Pancreas (tissue), 10 donors: ENCODE measurements at regions not wholly inside any gene's neighbourhood (a gene's known extent, or its start where the extent isn't known, plus 50 kb on each side); places are given as distances from the start of the nearest gene placed in this dataset.

Experiments used
- ATAC-seq, 4 donors: fragments of 200-7000 bp; cut with Tn5 transposase; one replicate each; pipeline versions ENCODE4 v1.8.0 to v1.9.1; 2020; ENCODE audit warnings: mild to moderate bottlenecking in 4 of 4, moderate library complexity in 4 of 4
- DNase-seq, 6 donors: peaks; one replicate each; pipeline ENCODE4 v3.0.0-alpha.2; 2020
- FAIRE-seq: peaks from 2 replicates; lab custom pipeline; 2012; peaks lifted over from hg19 to GRCh38; lab: Jason Lieb, UNC
- H3K27ac ChIP-seq, 4 donors: fragments of 200-600 bp; sonication (generic); 1 replicate in 3 of 4; 2 replicates in 1 of 4; pipeline versions ENCODE4 v1.5.0 to v1.8.0; 2020
- H3K27me3 ChIP-seq, 4 donors: fragments of 200-600 bp; one replicate each; pipeline ENCODE4 v1.8.0; 2021
- H3K36me3 ChIP-seq, 3 donors: fragments of 200-600 bp; sonication (generic) in 1 of 3; one replicate each; pipeline versions ENCODE4 v1.5.0 to v1.8.0; 2020 to 2021
- H3K4me1 ChIP-seq, 3 donors: fragments of 200-600 bp; one replicate each; pipeline ENCODE4 v1.8.0; 2021
- H3K4me3 ChIP-seq, 4 donors: fragments of 200-600 bp; sonication (generic) in 2 of 4; one replicate each; pipeline versions ENCODE4 v1.5.0 to v1.8.0; 2020 to 2021
- H3K9me3 ChIP-seq, 4 donors: fragments of 200-600 bp; one replicate each; pipeline ENCODE4 v1.8.0; 2021
- CTCF ChIP-seq, 4 donors: fragments of 200-600 bp; sonication (generic) in 3 of 4; IDR thresholded peaks; one replicate each; pipeline versions ENCODE4 v1.5.0 to v1.8.0; 2021; ENCODE audit warnings: antibody characterized with exemption in 4 of 4
- WGBS, 2 donors: extraction: QIAGEN DNeasy Blood & Tissue Kit; methylation state at CpG; one replicate each; pipeline ENCODE4 v1.1.7; 2013; 5-methylcytosine and 5-hydroxymethylcytosine counted together
- intact Hi-C, 3 donors: fragments of 100-400 bp; cut with DNase I; formaldehyde crosslinking; loops; one replicate each; pipeline versions ENCODE4 v1.11.1 to v1.14.2; 2022
- donor health status: healthy with polysubstance abuse.
- donor health status: DM: no; HTN: no; CAD: no; lungs with moderate emphysema.
- donor health status: DM: no; HTN: no; CAD: no.
- donor health status: control.
- donor health status: control.
- donor health status: Bipolar disorder and iron deficiency.
- donor health status: DM: yes; HTN: yes; CAD: no.
- donor health status: DM: no; HTN: no; CAD: no.
- donor health status: DM: no; HTN: no; CAD: no.
- donor health status: DM: yes; HTN: yes; CAD: no.

DNA sequence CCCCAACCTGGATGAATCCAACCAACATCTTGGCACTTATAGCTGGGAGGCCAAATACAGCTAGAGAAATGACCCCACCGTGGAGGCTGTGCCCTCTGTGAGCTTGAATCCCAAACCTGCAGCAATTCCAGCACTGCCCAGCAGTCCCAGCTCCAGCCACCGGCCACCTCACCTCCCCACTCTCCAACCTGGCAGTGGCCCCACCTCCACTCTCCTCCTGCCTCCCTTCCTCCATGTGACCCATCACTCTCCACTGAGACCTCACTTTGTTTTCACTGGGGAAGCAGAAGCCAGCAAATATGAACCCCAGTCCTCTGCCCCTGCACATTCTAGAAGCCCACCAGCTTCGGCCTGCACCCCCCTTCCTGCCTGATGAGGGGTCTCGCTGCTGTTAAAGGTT lies 79.7 kb upstream of the LINGO1 start:
- intact Hi-C loops: no loop called here
- FAIRE-seq (no peak), ATAC-seq (no peak), DNase-seq (no peak)
- no peaks in the 10 kb centered on the region for H3K9me3 ChIP-seq
- TF ChIP-seq CTCF (IDR thresholded peaks at IDR 0.05): no peak
- WGBS, 2 donors: 48 to 56% methylated on average over 4 of the region's 4 CpGs
- H3K27me3 ChIP-seq: peaks cover 0 to 4% (median 0%) of the 10 kb centered on the region in 4 donors
- H3K4me3 ChIP-seq: no peak overlapping the region
- no peaks in the 10 kb centered on the region for H3K36me3 ChIP-seq
- H3K27ac ChIP-seq: no peak overlapping the region
- H3K4me1 ChIP-seq: no peaks in the 10 kb centered on the region

DNA sequence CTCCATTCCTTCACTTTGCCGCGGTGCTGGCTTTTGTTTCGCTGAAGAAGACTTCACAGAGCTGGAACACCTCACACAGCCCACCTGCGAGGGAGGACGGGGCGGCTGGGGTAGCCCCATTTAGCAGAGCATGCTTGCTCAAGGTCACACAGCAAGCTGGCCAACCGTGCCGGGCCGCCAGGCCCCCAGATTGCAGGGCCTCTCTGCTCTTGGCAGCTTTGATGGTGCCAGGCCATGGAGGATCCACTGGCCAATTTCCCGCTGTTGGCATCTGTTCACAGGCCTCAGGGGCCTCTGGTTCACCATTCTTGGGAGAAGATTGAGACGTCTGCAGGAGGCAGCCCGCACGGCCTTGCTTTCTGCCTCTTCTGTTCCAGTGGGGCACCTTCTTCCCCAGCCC lies 77.9 kb upstream of the LINGO1 start:
- H3K4me3 ChIP-seq: no peak overlapping the region
- TF ChIP-seq CTCF (IDR thresholded peaks at IDR 0.05): no peak
- H3K36me3 ChIP-seq: no peaks in the 10 kb centered on the region
- intact Hi-C loops: no loop called here
- no peaks in the 10 kb centered on the region for H3K4me1 ChIP-seq
- ATAC-seq: no peak
- 52 to 54% methylated on average over 13 of the region's 13 CpGs for WGBS, 2 donors
- DNase-seq: peak in 1 of 6 donors; percentile 50
- no peak overlapping the region for H3K27ac ChIP-seq
- no peak for FAIRE-seq
- peaks cover 0 to 4% (median 0%) of the 10 kb centered on the region in 4 donors for H3K27me3 ChIP-seq
- no peaks in the 10 kb centered on the region for H3K9me3 ChIP-seq

DNA sequence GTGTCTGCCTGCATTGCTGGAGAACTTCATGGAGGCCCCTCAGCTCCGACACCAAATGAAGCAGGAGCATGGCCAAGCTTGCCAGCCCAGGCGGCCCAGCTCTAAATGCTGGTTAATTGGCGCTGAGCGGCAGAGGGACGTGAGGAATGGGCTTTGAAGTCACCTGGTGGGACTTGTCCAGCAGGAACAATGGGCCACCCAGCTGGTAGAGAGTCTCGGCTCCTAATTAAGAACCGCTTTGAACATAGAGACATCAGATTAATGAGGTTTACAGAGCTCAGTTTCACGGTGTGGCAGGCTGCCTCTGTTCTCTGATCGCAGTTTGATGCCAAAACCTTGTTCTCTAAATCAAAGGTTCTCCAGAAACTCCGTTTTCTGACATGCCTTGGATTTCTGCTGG lies 77.5 kb upstream of the LINGO1 start:
- ATAC-seq: no peak
- H3K36me3 ChIP-seq: no peaks in the 10 kb centered on the region
- TF ChIP-seq CTCF (IDR thresholded peaks at IDR 0.05): no peak
- no peaks in the 10 kb centered on the region for H3K9me3 ChIP-seq
- no peaks in the 10 kb centered on the region for H3K4me1 ChIP-seq
- peaks cover 0 to 3% (median 0%) of the 10 kb centered on the region in 4 donors for H3K27me3 ChIP-seq
- H3K27ac ChIP-seq: no peak overlapping the region
- H3K4me3 ChIP-seq: no peak overlapping the region
- no peak for FAIRE-seq
- intact Hi-C loops: no loop called here
- no peak for DNase-seq
- 52 to 59% methylated on average over 10 of the region's 10 CpGs for WGBS, 2 donors

DNA sequence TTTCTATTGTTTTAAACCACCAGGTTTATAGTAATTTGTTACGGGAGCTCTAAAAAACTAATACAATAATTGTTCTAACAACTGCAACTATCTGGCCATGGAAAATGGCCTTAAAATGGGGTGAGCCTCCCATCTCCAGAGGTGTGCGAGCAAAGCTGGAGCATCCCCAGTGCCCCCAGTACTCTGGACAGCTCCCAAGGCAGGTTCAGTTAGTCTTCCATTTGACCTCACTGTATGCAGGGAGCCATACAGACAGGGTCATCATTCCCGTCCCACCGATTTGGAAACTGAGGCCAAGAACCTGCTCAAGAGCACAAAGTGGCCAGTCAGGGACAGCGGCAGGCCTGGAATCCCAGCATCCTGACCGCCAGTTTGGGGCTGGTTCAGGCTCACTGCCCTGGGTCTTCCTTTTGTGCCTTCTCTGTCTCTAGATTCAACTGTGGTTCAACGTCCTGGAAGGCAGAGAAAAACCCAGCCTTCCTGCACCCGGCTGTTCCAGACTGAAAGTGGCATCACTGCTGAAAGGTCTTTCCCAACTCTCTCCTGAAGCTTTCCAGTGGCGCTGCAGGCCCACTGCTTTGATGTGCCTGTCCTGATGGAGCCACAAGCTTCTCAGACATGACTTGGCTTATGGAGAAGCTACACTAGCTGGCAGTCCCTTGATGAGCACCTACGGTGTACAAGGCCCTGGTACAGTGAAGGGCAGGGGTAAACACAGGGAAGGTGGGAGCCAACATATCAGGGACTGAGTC lies 76.6 kb upstream of the LINGO1 start:
- H3K27me3 ChIP-seq: no peaks in the 10 kb centered on the region
- ATAC-seq (no peak), FAIRE-seq (no peak), DNase-seq (no peak)
- H3K4me3 ChIP-seq: no peak overlapping the region
- WGBS, 2 donors: 76 to 83% methylated on average over 10 of the region's 10 CpGs
- no peak for TF ChIP-seq CTCF (IDR thresholded peaks at IDR 0.05)
- intact Hi-C loops: no loop called here
- no peaks in the 10 kb centered on the region for H3K9me3 ChIP-seq
- H3K27ac ChIP-seq: no peak overlapping the region
- H3K36me3 ChIP-seq: no peaks in the 10 kb centered on the region
- H3K4me1 ChIP-seq: no peaks in the 10 kb centered on the region

DNA sequence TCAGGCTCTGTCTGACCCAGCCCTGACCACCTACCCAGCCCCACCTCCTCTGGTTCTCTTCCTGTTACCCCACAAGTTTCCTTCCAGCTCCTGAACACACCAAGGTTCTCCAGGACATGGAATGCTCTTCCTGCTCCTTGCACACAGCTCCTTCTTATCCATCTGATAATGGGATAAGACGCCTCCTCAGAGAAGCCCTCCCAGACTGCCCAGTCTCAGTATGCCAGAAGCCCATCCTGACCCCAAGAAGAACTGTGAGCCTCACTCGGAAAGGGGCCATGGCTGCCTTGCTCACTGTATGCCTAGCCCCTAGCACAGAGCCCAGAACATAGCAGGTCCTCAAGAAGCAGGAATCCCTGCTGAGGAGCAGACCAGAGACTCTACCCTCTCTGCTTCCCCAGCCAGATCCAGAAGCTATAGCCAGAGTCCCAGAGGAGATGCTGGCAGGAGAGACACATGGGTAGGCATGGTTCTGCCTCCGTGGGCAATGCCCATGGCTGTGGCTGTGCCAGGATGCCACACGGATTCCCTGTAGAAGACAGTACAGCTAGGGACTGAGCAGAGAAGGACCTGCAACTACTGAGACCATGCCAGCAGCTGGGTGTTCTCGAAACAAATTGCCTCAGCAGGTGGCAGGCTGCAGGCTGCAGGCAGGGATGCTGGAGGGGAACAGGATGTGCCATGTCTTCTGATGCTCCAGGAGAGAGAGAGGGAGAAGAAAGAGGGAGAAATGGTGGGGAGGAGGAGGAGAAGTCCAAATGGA lies 74.0 kb upstream of the LINGO1 start:
- intact Hi-C loops: no loop called here
- no peak for ATAC-seq
- Histone ChIP-seq H3K27ac (no peak overlapping the region), H3K9me3 (no peaks in the 10 kb centered on the region), H3K36me3 (no peaks in the 10 kb centered on the region), H3K4me3 (no peak overlapping the region), H3K27me3 (no peaks in the 10 kb centered on the region), H3K4me1 (no peaks in the 10 kb centered on the region)
- WGBS, 2 donors: 46 to 58% methylated on average over 5 of the region's 5 CpGs
- no peak for FAIRE-seq
- TF ChIP-seq CTCF (IDR thresholded peaks at IDR 0.05): no peak
- no peak for DNase-seq
